ENCODE measurements at regions not wholly inside any gene's neighbourhood (a gene's known extent, or its start where the extent isn't known, plus 50 kb on each side); places are given as distances from the start of the nearest gene placed in this dataset.

DNA sequence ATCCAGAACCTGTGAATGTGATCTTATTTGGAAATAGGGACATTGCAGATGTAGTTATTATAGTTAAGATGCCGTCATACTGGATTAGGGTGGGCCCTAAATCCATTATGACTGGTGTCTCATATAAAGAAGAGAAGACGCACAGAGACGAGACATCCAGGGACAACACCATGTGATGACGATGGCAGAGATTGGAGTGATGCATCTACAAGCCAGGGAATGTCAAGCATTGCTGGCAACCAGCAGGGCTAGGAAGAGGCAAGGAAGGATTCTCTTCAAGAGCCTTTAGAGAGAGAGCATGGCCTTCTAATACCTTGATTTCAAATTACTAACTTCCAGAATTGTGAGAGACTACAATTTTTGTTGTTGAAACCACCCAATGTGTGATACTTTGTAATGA, 345.8 kb downstream of the PTEN start:
- no peak for DNase-seq (ENCODE audit: low spot score)

DNA sequence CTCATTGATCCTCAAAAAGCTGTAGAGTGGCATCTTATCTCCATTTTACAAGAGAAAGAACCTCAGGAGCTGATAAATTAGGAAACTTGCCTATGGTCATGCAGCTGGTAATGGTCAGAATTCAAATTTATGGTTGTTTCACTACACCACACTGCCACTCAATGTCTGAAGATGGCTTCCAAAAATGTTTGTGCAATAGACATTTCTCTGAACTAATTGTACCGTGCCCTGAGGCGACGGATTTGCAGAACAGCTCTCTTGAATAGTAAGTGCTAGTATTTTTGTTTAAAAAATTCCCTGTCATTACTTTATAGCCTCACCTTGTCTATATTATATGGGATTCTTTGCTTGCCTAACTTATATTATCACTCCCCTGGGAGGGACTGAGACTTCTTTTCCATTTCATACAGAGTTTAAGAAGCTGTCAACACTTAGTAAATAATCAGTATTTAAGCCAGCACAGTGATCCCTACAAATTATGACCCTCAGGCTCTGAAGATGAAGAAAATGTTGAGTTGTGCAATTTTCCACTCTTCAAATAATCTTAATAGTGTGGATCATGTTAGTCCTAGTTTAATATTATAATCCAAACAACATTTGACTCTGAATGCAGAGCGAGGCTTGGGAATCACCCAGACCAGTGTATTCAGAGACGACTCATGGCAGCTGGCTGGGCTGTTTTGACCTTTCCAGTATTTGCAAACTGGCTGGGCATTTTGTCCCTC, 346.6 kb downstream of the PTEN start:
- DNase-seq (ENCODE audit: low spot score): no peak

DNA sequence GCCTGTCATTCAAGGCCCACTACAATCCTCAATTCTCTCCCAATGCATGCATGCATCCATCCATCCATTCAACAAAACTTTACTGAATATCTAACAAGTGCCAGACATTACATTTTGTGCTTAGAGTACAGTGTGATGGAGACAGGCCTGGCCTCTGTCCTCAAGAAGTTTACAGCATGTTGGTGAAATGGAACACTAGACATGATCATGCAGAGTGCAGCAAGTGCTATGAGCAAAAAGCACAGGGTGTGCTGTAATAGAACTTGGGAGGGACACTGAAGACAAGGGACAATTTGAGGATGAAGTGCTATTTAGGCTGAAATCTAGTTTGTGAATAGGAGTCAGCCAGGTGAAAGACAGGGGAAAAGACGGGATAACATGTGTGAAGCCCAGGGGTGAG, 347.8 kb downstream of the PTEN start:
- DNase-seq (ENCODE audit: low spot score): no peak

DNA sequence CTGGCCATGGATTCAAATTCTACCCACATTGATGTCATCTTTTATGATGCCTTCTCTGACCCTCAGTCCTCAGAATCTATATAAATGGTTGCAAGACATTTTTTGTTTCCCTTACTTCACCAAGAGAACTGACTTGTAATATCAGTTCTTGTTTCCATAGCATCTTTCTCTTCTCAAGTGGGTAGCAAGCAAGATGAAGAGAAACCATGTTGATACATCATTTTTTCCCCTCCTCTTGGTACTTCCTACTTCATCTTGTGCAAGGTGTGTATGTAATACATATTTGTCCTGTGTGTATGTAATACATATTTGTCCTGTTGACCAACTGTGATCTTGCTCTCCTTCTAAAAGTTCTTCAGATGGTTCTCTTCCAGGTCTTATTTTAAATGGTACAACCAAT, 348.6 kb downstream of the PTEN start:
- DNase-seq (ENCODE audit: low spot score): no peak

DNA sequence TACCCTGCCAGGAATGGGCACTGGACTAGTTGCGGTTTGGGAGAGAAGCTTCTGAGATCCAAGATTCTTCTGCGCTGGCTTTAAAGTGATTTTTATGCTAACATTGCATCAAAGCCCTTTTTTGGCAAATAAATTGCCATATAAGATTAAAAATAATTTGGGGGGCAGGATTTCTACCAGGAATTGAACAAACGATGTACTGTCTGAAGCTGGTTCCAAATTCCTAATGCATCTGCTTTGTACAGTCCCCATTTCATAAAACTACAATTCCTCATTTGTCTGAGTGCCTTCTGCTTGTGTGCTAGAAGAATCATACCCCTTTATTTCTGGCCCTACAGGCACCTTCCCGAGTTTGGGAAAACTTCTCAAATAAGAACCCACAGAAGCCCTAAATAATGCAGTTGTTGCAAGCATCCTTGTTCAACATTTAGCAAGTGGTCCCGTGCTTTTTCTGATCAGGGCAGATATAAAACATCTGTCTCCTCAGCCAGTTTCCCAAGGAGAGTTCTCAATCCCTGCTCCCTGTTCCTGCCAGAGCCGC, 349.7 kb downstream of the PTEN start:
- no peak for DNase-seq (ENCODE audit: low spot score)

DNA sequence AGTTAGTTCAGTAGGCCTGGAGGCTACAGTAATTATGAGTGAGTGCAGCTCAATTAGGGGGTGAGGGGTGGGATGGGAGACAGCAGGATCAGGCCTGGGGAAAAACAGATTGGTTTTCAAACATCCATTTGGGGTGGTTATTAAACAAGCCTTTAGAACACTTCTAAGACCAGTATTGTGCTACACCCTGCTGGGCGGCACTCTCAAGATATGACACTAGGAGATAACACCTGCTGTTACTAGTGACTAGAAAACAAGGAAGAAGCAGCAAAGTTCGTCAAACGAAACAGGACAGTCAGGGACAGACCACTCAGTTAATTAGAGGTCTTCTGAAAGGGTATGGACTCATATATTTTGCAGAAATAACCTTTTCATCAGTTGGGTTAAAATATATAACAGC, 353.6 kb downstream of the PTEN start:
- no peak for DNase-seq (ENCODE audit: low spot score)

DNA sequence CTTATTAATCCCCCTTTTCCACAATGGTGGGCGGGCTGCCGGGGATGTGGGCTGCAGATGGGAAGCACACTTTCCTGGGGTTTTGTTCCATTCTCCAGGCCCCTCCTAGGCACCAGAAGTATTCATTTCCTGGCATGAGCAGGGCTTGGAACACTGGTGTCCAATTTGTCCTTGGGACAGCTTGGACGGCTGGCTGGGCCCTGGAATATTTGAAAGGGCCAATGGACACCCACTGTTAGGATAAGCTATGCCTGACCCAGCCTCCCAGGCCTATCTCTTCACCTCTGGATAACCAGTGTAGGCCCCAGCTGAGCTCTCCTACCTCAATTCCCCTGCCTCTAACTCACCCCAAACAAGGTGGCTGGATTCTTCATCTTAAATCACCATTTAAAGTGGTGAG, 354.9 kb downstream of the PTEN start:
- DNase-seq (ENCODE audit: low spot score): no peak

DNA sequence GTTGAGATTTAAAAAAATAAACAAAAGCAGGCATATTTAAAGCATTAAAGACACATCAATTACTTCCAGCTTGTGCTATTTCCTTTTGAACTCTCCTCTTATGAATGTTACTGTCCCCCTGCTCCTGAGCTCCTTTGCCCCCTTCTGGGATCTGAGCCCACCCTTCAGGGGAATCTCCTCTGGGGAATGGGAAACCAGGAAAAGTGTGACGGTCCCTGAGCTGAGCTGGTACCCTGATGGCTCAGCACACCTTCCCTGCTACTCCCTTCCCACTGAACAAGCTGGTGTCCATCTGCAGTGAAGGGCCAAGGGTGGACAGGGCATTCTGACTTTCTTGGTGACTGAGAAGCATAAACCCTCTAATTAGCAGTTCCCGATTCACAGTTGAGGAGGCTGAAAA, 356.3 kb downstream of the PTEN start:
- DNase-seq (ENCODE audit: low spot score): no peak

DNA sequence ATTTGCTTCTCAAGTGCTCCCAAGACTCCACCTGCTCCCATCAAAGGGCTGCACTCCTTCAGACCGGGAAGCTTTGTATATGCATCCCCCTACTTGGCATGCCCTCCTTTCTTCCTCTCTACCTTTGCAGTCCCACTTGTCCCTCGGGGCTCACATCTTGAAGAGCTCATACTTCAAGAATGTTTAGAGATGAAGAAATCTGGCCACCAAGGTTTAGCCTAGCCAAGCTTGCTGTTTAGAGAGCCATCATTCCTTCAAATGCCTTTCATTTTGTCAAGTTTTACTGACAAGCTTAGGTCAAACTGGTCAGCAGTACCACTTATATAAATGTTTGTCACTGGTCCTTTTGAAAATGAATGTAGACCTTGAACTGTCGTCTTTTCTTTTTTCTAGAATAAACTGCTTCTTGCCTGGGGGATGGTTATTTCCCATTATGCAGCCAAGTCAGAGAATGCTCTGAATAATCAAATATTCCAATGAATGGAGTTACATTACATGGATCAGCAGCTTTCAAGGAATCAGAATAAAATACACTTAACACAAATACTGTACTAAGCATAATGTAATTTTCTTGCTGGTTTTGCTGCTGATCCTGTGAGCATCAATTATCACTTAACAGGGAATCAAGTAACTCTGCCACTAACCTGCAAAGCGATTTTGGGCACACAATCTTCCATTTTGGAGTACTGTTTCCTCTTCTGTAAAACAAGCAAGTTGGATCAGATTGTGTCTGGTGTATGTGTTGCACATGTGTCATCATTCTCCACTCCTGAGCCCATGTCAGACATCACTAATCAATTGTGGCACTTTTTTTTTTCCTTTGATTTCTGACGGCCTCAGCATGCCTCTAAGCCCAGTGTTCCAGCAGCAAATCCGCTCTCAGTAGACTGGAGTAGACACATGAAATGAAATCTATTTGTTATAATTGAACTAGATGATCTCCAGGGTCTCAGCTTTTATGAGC, 357.9 kb downstream of the PTEN start:
- DNase-seq (ENCODE audit: low spot score): no peak

DNA sequence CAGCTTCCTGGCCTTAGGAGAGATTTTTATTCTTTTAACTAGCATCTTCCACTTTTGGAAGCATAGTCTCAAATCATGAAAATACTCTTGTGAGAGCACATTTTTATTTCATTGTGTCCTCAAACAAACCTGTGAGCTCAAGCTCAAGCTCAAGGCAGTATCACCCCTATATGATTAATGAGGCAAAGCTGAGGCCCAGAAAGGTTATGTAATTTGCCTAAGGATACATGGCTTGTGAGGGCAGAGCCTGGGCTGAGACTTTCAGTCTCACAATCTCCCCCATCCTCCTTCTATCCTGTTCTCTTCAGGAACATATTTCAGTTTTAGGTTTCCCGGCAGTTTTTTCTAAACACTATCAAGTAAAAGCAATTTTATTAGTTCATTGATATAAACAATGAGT, 359.5 kb downstream of the PTEN start:
- DNase-seq (ENCODE audit: low spot score): no peak
